Adrenal gland (tissue), 9 donors: ENCODE measurements at regions not wholly inside any gene's neighbourhood (a gene's known extent, or its start where the extent isn't known, plus 50 kb on each side); places are given as distances from the start of the nearest gene placed in this dataset.
A peak's percentile ranks its signal among the peaks of the same experiment; 100 is the strongest.

Source experiments
- DNase-seq, 7 donors: peaks; one replicate each; pipeline ENCODE4 v3.0.0-alpha.2; 2019 to 2020
- H3K27ac ChIP-seq, 5 donors: fragments of 200-600 bp; sonication (generic) in 4 of 5; 1 replicate in 3 of 5; 2 replicates in 2 of 5; pipeline versions ENCODE4 v1.5.1 to v1.8.0; 2016 to 2020; ENCODE audit warnings: mild to moderate bottlenecking in 1 of 5
- H3K27me3 ChIP-seq: fragments of 200-600 bp; 2 replicates; pipeline ENCODE4 v1.8.0; 2021
- H3K36me3 ChIP-seq, 2 donors: fragments of 200-600 bp; replicated peaks in 1 of 2; 1 replicate in 1 of 2; 2 replicates in 1 of 2; pipeline versions ENCODE4 v1.5.1 to v1.8.0; 2018 to 2022
- H3K4me1 ChIP-seq, 2 donors: fragments of 200-600 bp; replicated peaks in 1 of 2; 1 replicate in 1 of 2; 2 replicates in 1 of 2; pipeline versions ENCODE4 v1.5.1 to v1.8.0; 2018 to 2021
- H3K4me3 ChIP-seq, 4 donors: fragments of 200-600 bp; sonication (generic) in 3 of 4; one replicate each; pipeline ENCODE4 v1.5.1; 2016 to 2018
- H3K9me3 ChIP-seq, 3 donors: fragments of 200-600 bp; sonication (generic) in 1 of 3; replicated peaks in 1 of 3; 1 replicate in 2 of 3; 2 replicates in 1 of 3; pipeline versions ENCODE4 v1.5.1 to v1.8.0; 2016 to 2021
- POLR2A ChIP-seq, 2 donors: fragments of 450-650 bp; IDR thresholded peaks; one replicate each; pipeline ENCODE4 v1.6.1; 2017; ENCODE audit warnings: antibody characterized with exemption in 2 of 2, mild to moderate bottlenecking in 2 of 2, moderate library complexity in 1 of 2
- WGBS, 4 donors: extraction: QIAGEN DNeasy Blood & Tissue Kit in 2 of 4; methylation state at CpG; one replicate each; pipeline versions ENCODE4 v1.1.5 to v1.1.7; 2013 to 2017; 5-methylcytosine and 5-hydroxymethylcytosine counted together
- intact Hi-C, 2 donors: fragments of 100-400 bp; cut with DNase I; formaldehyde crosslinking; loops; one replicate each; pipeline versions ENCODE4 v1.14.1 to v1.15.0; 2022 to 2023
- TF ChIP-seq, protein P1 (sequence below), 6 experiments: fragments of 450-650 bp in 4 of 6; fragments of 200-600 bp in 2 of 6; sonication (generic) in 1 of 6; IDR thresholded peaks; 1 replicate in 5 of 6; 2 replicates in 1 of 6; pipeline versions ENCODE4 v1.5.1 to v1.8.0; 2016 to 2021; ENCODE audit warnings: antibody characterized with exemption in 6 of 6, mild to moderate bottlenecking in 2 of 6, moderate library complexity in 1 of 6
- donor health status: healthy with polysubstance abuse.
- donor health status: Bipolar disorder and iron deficiency.
- donor health status: DM: yes; HTN: yes; CAD: no.
- donor health status: DM: no; HTN: no; CAD: no.
- donor health status: DM: no; HTN: no; CAD: no.

DNA sequence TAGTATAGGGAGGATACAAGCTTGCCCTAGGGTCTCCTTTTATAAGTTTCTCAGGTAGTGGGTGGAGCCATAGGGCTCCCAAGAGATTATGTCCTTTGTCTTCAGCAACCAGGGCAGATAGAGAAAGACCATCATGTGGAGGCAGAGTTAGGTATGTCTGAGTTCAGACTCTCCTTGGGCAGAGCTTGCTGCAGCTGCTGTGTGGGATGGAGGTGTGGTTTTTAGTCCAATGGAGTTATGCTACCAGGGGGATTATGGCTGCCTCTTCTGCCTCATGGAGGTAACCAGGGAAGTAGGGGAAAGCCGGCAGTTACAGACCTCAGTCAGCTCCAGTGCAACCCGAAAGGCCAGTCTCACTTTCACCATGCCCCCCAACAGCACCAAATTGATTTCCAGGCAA is 220.5 kb downstream of the NECTIN3 start:
- no peak for TF ChIP-seq POLR2A (IDR thresholded peaks at IDR 0.05)
- TF ChIP-seq, protein P1, sequence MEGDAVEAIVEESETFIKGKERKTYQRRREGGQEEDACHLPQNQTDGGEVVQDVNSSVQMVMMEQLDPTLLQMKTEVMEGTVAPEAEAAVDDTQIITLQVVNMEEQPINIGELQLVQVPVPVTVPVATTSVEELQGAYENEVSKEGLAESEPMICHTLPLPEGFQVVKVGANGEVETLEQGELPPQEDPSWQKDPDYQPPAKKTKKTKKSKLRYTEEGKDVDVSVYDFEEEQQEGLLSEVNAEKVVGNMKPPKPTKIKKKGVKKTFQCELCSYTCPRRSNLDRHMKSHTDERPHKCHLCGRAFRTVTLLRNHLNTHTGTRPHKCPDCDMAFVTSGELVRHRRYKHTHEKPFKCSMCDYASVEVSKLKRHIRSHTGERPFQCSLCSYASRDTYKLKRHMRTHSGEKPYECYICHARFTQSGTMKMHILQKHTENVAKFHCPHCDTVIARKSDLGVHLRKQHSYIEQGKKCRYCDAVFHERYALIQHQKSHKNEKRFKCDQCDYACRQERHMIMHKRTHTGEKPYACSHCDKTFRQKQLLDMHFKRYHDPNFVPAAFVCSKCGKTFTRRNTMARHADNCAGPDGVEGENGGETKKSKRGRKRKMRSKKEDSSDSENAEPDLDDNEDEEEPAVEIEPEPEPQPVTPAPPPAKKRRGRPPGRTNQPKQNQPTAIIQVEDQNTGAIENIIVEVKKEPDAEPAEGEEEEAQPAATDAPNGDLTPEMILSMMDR (IDR thresholded peaks at IDR 0.05) = no peak
- H3K27ac ChIP-seq = no peak overlapping the region
- H3K27me3 ChIP-seq = no peaks in the 10 kb centered on the region
- H3K36me3 ChIP-seq = no peaks in the 10 kb centered on the region
- H3K9me3 ChIP-seq = no peaks in the 10 kb centered on the region
- 89 to 97% (median 94%) methylated on average over 2 of the region's 2 CpGs; no CpG with 5 or more reads in 1 of the 4 donors for WGBS, 4 donors
- H3K4me3 ChIP-seq = no peak overlapping the region
- intact Hi-C loops = no loop called here
- H3K4me1 ChIP-seq = no peaks in the 10 kb centered on the region
- no peak for DNase-seq

DNA sequence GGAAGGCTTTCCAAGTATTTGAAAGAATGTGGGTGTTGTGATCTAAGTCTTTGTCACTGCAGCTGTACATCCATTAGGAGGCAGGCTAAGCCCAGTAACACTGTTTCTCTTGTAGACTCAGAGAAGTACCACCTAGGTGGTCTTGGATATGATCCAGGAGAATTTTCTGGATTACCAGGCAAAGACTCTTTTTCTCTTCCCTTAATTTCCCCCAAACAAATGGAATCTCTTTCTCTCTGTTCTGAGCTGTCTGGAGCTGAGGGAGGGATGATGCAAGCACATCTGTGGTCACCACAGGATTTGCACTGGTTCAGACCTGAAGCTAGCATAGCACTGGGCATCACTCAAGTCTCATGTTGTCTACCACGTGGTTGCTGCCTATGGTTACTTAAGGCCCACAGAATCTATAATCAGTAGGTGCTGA is 227.6 kb downstream of the NECTIN3 start:
- no peak overlapping the region for H3K27ac ChIP-seq
- H3K4me1 ChIP-seq = no peaks in the 10 kb centered on the region
- no peaks in the 10 kb centered on the region for H3K27me3 ChIP-seq
- 40 to 95% (median 73%) methylated on average over 1 of the region's 1 CpG for WGBS, 4 donors
- intact Hi-C loops = no loop called here
- H3K9me3 ChIP-seq = no peaks in the 10 kb centered on the region
- no peak for DNase-seq
- TF ChIP-seq POLR2A (IDR thresholded peaks at IDR 0.05) = no peak
- TF ChIP-seq, protein P1 (IDR thresholded peaks at IDR 0.05) = peak in 1 of 6 experiments; percentile 9
- H3K36me3 ChIP-seq = no peaks in the 10 kb centered on the region
- no peak overlapping the region for H3K4me3 ChIP-seq

- no peaks in the 10 kb centered on the region for H3K27me3 ChIP-seq
- no peak for DNase-seq
- no peaks in the 10 kb centered on the region for H3K9me3 ChIP-seq
- no peak overlapping the region for H3K4me3 ChIP-seq
- intact Hi-C loops = no loop called here
- no peaks in the 10 kb centered on the region for H3K36me3 ChIP-seq
- H3K4me1 ChIP-seq = no peaks in the 10 kb centered on the region
- TF ChIP-seq POLR2A (IDR thresholded peaks at IDR 0.05) = no peak
- TF ChIP-seq, protein P1 (IDR thresholded peaks at IDR 0.05) = no peak
- no peak overlapping the region for H3K27ac ChIP-seq
Measured at GRCh38 chr3:111301238-111301798, 229.7 kb downstream of the NECTIN3 start.

DNA sequence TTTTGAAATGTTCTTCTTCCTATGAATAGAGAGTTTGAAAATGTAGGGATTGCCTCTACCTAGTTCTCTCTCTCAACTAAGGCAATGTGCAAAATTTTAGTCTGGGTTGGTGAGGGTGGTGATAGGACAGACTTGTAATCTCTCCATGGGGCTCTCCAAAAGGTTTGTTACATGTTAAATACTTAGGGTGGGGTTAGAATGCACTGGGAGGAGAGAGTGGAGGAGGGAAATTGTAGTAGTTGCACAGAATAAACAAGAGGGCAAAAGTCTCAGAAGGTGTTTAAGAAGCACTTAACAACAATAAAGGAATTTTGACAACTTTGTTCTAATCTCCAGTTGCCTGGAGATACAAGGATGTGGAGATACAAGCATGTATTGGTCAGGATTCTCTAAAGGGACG is 230.4 kb downstream of the NECTIN3 start:
- WGBS, 4 donors = 90 to 100% (median 93%) methylated on average over 1 of the region's 1 CpG
- no peaks in the 10 kb centered on the region for H3K9me3 ChIP-seq
- TF ChIP-seq, protein P1 (IDR thresholded peaks at IDR 0.05) = no peak
- TF ChIP-seq POLR2A (IDR thresholded peaks at IDR 0.05) = no peak
- no peak overlapping the region for H3K4me3 ChIP-seq
- no peaks in the 10 kb centered on the region for H3K36me3 ChIP-seq
- no peaks in the 10 kb centered on the region for H3K4me1 ChIP-seq
- no peak for DNase-seq
- H3K27me3 ChIP-seq = no peaks in the 10 kb centered on the region
- no peak overlapping the region for H3K27ac ChIP-seq
- intact Hi-C loops = no loop called here
